ENCODE measurements at regions not wholly inside any gene's neighbourhood (a gene's known extent, or its start where the extent isn't known, plus 50 kb on each side); places are given as distances from the start of the nearest gene placed in this dataset.

DNA sequence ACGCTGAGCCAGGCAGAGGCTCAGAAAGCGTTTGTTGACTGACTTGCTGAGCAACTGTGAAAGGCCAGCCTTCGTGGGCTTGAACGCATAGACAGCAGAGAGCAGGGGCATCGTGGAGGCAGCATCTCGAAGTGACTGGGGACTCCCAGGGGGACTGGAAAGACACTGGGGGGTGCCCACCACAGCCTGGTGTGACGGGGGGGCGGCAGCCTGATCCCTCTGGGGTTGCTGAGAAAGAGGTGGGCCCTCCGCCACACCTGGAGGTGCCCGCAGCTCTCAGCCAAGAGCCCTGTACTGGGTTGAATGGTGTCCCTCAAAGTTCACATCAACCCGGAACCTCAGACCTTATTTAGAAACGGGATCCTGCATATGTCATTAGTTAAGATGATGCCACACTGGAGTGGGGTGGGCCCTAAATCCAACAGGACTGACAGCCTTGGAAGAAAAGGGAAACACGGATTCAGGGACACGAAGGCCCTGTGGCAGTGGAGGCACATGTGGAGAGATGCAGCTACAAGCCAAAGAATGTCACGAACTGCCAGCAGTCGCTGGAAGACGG is 84.6 kb downstream of the RFLNA start:
- TF ChIP-seq, protein P1, sequence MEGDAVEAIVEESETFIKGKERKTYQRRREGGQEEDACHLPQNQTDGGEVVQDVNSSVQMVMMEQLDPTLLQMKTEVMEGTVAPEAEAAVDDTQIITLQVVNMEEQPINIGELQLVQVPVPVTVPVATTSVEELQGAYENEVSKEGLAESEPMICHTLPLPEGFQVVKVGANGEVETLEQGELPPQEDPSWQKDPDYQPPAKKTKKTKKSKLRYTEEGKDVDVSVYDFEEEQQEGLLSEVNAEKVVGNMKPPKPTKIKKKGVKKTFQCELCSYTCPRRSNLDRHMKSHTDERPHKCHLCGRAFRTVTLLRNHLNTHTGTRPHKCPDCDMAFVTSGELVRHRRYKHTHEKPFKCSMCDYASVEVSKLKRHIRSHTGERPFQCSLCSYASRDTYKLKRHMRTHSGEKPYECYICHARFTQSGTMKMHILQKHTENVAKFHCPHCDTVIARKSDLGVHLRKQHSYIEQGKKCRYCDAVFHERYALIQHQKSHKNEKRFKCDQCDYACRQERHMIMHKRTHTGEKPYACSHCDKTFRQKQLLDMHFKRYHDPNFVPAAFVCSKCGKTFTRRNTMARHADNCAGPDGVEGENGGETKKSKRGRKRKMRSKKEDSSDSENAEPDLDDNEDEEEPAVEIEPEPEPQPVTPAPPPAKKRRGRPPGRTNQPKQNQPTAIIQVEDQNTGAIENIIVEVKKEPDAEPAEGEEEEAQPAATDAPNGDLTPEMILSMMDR (IDR thresholded peaks at IDR 0.05) = no peak
- no peak for TF ChIP-seq ZFX (IDR thresholded peaks at IDR 0.05; ENCODE audit: borderline replicate concordance)
